IMR-90 (cell line): ENCODE measurements at regions not wholly inside any gene's neighbourhood (a gene's known extent, or its start where the extent isn't known, plus 50 kb on each side); places are given as distances from the start of the nearest gene placed in this dataset.

Experiments
- ATAC-seq: fragments of 200-7000 bp; cut with Tn5 transposase; 2 replicates; pipeline ENCODE4 v1.9.1; 2020; ENCODE audit warnings: low read depth, mild to moderate bottlenecking, moderate library complexity
- BruUV-seq: library from RNA; stranded (reverse); fragments of 400-500 nt; replicated peaks from 2 replicates; lab custom pipeline; 2021; lab: Mats Ljungman, UMichigan
- CTCF ChIA-PET: fragments of 300-600 bp; formaldehyde crosslinking; extraction: SDS; loops from one replicate; lab custom pipeline; 2021; ENCODE audit warnings: antibody characterized with exemption; lab: Yijun Ruan, JAX
- POLR2A ChIA-PET: fragments of 300-600 bp; sonication (Branson Sonifier 250); formaldehyde crosslinking; loops from one replicate; lab custom pipeline; 2022; ENCODE audit warnings: antibody characterized with exemption; ENCODE audit not compliant: unreplicated experiment; lab: Charles Lee
- DNase-seq: peaks from one replicate; pipeline ENCODE4 v3.0.0; 2013
- H2AFZ ChIP-seq: replicated peaks from 2 replicates; pipeline ENCODE3; 2013; ENCODE audit warnings: low read length, mild to moderate bottlenecking; ENCODE audit not compliant: poor library complexity
- H2AK5ac ChIP-seq: 2 replicates; pipeline ENCODE4 v1.6.1; 2013; ENCODE audit warnings: low read depth, low read length, inconsistent platforms
- H2AK9ac ChIP-seq: replicated peaks from 2 replicates; pipeline ENCODE3; 2013; ENCODE audit warnings: mild to moderate bottlenecking, low read depth, low read length, moderate library complexity; ENCODE audit not compliant: poor library complexity
- H2BK120ac ChIP-seq: 2 replicates; pipeline ENCODE4 v1.6.1; 2013; ENCODE audit warnings: low read depth, low read length, inconsistent platforms
- H2BK15ac ChIP-seq: 3 replicates; pipeline ENCODE4 v1.6.1; 2013; ENCODE audit warnings: low read depth, low read length, inconsistent platforms
- H2BK20ac ChIP-seq: 2 replicates; pipeline ENCODE4 v1.6.1; 2013; ENCODE audit warnings: low read depth, mild to moderate bottlenecking, inconsistent platforms, low read length, moderate library complexity
- H2BK5ac ChIP-seq: 2 replicates; pipeline ENCODE4 v1.6.1; 2013; ENCODE audit warnings: mild to moderate bottlenecking, low read depth, low read length, inconsistent platforms; ENCODE audit not compliant: poor library complexity, severe bottlenecking
- H3K14ac ChIP-seq: replicated peaks from 2 replicates; pipeline ENCODE4 v1.6.1; 2013; ENCODE audit warnings: low read depth, low read length, inconsistent platforms
- H3K18ac ChIP-seq: 2 replicates; pipeline ENCODE4 v1.6.1; 2013; ENCODE audit warnings: low read depth, low read length, control low read depth
- H3K23ac ChIP-seq: 2 replicates; pipeline ENCODE4 v1.6.1; 2013; ENCODE audit warnings: low read depth, low read length, inconsistent platforms
- H3K27ac ChIP-seq: 2 replicates; pipeline ENCODE4 v1.5.1; 2013; ENCODE audit warnings: mild to moderate bottlenecking, control low read depth, low read length; ENCODE audit not compliant: insufficient read depth
- H3K27me3 ChIP-seq: 2 replicates; pipeline ENCODE4 v1.6.1; 2013; ENCODE audit warnings: low read length; ENCODE audit not compliant: control insufficient read depth, insufficient read depth
- H3K36me3 ChIP-seq: 2 replicates; pipeline ENCODE4 v1.6.1; 2013; ENCODE audit warnings: low read length, mixed read lengths; ENCODE audit not compliant: control insufficient read depth, insufficient read depth
- H3K4ac ChIP-seq: 2 replicates; pipeline ENCODE4 v1.6.1; 2013; ENCODE audit warnings: low read depth, low read length, inconsistent platforms
- H3K4me1 ChIP-seq: 2 replicates; pipeline ENCODE4 v1.6.1; 2013; ENCODE audit warnings: low read length, mixed read lengths; ENCODE audit not compliant: control insufficient read depth, insufficient read depth
- H3K4me2 ChIP-seq: 2 replicates; pipeline ENCODE4 v1.6.1; 2013; ENCODE audit warnings: low read depth, mild to moderate bottlenecking, control low read depth, low read length, moderate library complexity
- H3K4me3 ChIP-seq: 2 replicates; pipeline ENCODE4 v1.5.1; 2013; ENCODE audit warnings: low read depth, mild to moderate bottlenecking, control low read depth, low read length, moderate library complexity; ENCODE audit not compliant: insufficient read depth
- H3K56ac ChIP-seq: 2 replicates; pipeline ENCODE4 v1.6.1; 2013; ENCODE audit warnings: low read length, inconsistent platforms; ENCODE audit not compliant: insufficient read depth; ENCODE audit errors: extremely low read depth
- H3K79me1 ChIP-seq, 2 experiments: 2 replicates each; pipeline ENCODE4 v1.6.1; 2013; ENCODE audit warnings: low read length in 2 of 2, inconsistent platforms in 1 of 2, low read depth in 1 of 2
- H3K9ac ChIP-seq: 2 replicates; pipeline ENCODE4 v1.6.1; 2013; ENCODE audit warnings: low read depth, low read length, control low read depth
- H3K9me1 ChIP-seq: 2 replicates; pipeline ENCODE4 v1.6.1; 2013; ENCODE audit warnings: low read length, inconsistent platforms; ENCODE audit not compliant: insufficient read depth
- H3K9me3 ChIP-seq: 2 replicates; pipeline ENCODE4 v1.6.1; 2013; ENCODE audit warnings: low read length; ENCODE audit not compliant: control insufficient read depth, insufficient read depth
- H4K20me1 ChIP-seq: 2 replicates; pipeline ENCODE4 v1.6.1; 2013; ENCODE audit warnings: low read length, inconsistent platforms; ENCODE audit not compliant: insufficient read depth
- H4K5ac ChIP-seq: 2 replicates; pipeline ENCODE4 v1.6.1; 2013; ENCODE audit warnings: mild to moderate bottlenecking, low read depth, low read length, control low read depth
- H4K8ac ChIP-seq, 2 experiments: 2 replicates each; pipeline ENCODE4 v1.6.1; 2013; ENCODE audit warnings: low read depth in 2 of 2, low read length in 2 of 2, control low read depth in 1 of 2, inconsistent platforms in 1 of 2
- H4K91ac ChIP-seq: 2 replicates; pipeline ENCODE4 v1.6.1; 2013; ENCODE audit warnings: low read depth, low read length, inconsistent platforms; ENCODE audit not compliant: insufficient read depth
- CEBPB ChIP-seq: IDR thresholded peaks from 2 replicates; pipeline ENCODE4 v1.6.1; 2012; ENCODE audit warnings: low read depth, low read length, improper control_type of control experiment
- MAFK ChIP-seq: IDR thresholded peaks from 2 replicates; pipeline ENCODE4 v1.6.1; 2012; ENCODE audit warnings: low read depth, low read length, improper control_type of control experiment
- MAZ ChIP-seq: IDR thresholded peaks from 2 replicates; pipeline ENCODE4 v1.6.1; 2012; ENCODE audit warnings: low read depth, mild to moderate bottlenecking, low read length, improper control_type of control experiment, moderate library complexity, borderline replicate concordance
- NFE2L2 ChIP-seq: fragments of 150-350 bp; IDR thresholded peaks from 2 replicates; pipeline ENCODE4 v1.6.1; 2016; ENCODE audit warnings: low read depth, mild to moderate bottlenecking, low read length
- POLR2A ChIP-seq: IDR thresholded peaks from 2 replicates; pipeline ENCODE4 v1.6.1; 2012; ENCODE audit warnings: mild to moderate bottlenecking, low read depth, low read length
- SMC3 ChIP-seq: fragments of 150-350 bp; IDR thresholded peaks from 2 replicates; pipeline ENCODE4 v1.6.1; 2016; ENCODE audit warnings: low read depth, mild to moderate bottlenecking, antibody characterized with exemption, low read length, moderate library complexity
- WGBS, 2 experiments: methylation state at CpG; one replicate each; pipeline versions ENCODE4 v1.1.5 to v1.1.7; 2013; ENCODE audit warnings: missing lambda C conversion rate in 2 of 2; ENCODE audit not compliant: insufficient read length in 1 of 2; ENCODE audit errors: extremely low coverage in 2 of 2; 5-methylcytosine and 5-hydroxymethylcytosine counted together
- dilution Hi-C: fragments of 300-500 bp; cut with HindIII; formaldehyde crosslinking; loops from one replicate; pipeline ENCODE4 v1.14.3; 2018; ENCODE audit warnings: low sequenced_read_pairs; ENCODE audit not compliant: unreplicated experiment
- in situ Hi-C: fragments of 300-500 bp; cut with MboI; formaldehyde crosslinking; loops from 3 replicates; pipeline ENCODE4 v1.14.3; 2019; ENCODE audit warnings: low sequenced_read_pairs, inconsistent platforms, mixed read lengths
- intact Hi-C: fragments of 100-400 bp; cut with micrococcal nuclease; formaldehyde crosslinking; loops from 2 replicates; pipeline ENCODE4 v1.10.0; 2022

DNA sequence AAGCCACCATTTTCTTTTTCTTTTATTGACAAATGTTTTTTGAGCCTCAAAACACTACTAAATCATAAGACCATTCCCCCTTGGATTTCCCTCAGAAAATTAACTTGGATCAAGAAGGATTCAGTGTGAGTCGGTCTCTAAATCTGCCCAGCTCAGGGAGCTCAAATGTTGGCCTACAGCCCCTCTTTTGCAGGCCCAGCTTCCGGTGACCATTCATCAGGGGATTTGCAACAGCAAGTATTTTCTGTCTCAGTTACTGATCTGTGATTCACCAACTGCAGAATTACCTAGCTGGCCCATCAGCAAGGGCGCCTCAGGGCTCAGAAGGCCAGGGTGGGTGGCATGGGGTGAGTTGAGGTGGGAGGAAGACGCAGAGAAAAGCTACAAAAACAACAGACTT lies 318.1 kb downstream of the CDC5L start:
- H3K36me3 ChIP-seq = no peaks in the 10 kb centered on the region

More for the DNA sequence above, 318.1 kb downstream of the CDC5L start:
- ATAC-seq (no peak), DNase-seq (no peak)
- H3K4me2 ChIP-seq = no peak overlapping the region
- no peak overlapping the region for H4K8ac ChIP-seq
- POLR2A ChIA-PET = no interaction called here
- no peaks in the 10 kb centered on the region for H3K4me1 ChIP-seq
- H2BK5ac ChIP-seq = no peak overlapping the region
- in situ Hi-C loops (no loop called here), intact Hi-C loops (no loop called here), dilution Hi-C loops (no loop called here)
- H3K79me1 ChIP-seq = no peaks in the 10 kb centered on the region
- H2AFZ ChIP-seq = no peak overlapping the region
- no peak overlapping the region for H3K23ac ChIP-seq
- no peak overlapping the region for H3K14ac ChIP-seq
- H2BK120ac ChIP-seq = no peak overlapping the region
- CTCF ChIA-PET = interaction anchor here (0.6 kb wide), 1 partner anchor 662 kb away, joined by 4 read pairs; no protein-coding TSS in a partner anchor
- H3K4me3 ChIP-seq = no peak overlapping the region
- no peak overlapping the region for H2BK20ac ChIP-seq
- no peaks in the 10 kb centered on the region for H4K20me1 ChIP-seq
- H3K56ac ChIP-seq = no peak overlapping the region
- no peaks in the 10 kb centered on the region for H3K9me1 ChIP-seq
- no peak overlapping the region for H4K5ac ChIP-seq
- WGBS, 2 experiments = 100% methylated on average over 2 of the region's 4 CpGs; no CpG with 5 or more reads in 1 of the 2 experiments
- no peak for TF ChIP-seq NFE2L2
- TF ChIP-seq SMC3 = no peak
- no peak for TF ChIP-seq POLR2A
- TF ChIP-seq CEBPB = no peak
- TF ChIP-seq MAFK = no peak
- TF ChIP-seq MAZ = no peak
- no peak overlapping the region for H3K18ac ChIP-seq
- no peak overlapping the region for H3K27ac ChIP-seq
- no peaks in the 10 kb centered on the region; the same call in 1 of the 2 replicates for H3K9me3 ChIP-seq
- no peak overlapping the region for H2BK15ac ChIP-seq
- no peak overlapping the region for H4K91ac ChIP-seq
- BruUV-seq = no TSS peak
- H2AK9ac ChIP-seq = no peak overlapping the region
- no peak overlapping the region for H2AK5ac ChIP-seq
- no peak overlapping the region for H3K9ac ChIP-seq
- no peak overlapping the region for H3K4ac ChIP-seq
- peaks cover 37% of the 10 kb centered on the region for H3K27me3 ChIP-seq
